ENCODE measurements at regions not wholly inside any gene's neighbourhood (a gene's known extent, or its start where the extent isn't known, plus 50 kb on each side); places are given as distances from the start of the nearest gene placed in this dataset.

DNA sequence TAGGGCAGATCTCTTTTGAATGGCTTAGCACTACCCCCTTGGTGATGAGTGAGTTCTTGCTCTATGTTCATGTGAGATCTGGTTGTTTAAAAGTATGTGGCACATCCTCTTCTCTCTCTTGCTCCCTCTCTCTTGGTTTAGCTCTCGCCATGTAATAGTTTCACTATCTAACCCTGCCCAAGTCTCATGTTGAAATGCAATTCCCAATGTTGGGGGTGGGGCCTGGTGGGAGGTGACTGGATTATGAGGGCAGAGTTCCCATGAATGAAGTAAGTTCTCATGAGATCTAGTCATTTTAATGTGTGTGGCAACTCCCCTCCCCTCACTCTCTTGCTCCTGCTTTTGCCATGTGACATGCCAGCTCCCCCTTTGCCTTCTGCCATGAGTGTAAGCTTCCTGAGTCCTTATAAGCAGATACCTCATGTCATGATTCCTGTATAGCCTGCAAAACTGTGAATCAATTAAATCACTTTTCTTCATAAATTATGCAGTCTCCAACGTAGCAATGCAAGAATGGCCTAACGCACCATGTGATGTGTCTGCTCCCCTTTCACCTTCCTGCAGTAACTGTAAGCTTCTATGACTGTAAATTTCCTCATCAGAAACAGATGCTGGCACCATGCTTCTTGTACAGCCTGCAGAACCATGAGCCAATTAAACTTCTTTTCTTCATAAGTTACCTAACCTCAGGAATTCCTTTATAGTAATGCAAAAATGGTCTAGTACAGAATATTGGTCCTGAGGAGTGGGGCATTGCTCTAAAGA is 74.8 kb upstream of the KCNH8 start:
- TF ChIP-seq, protein P1, sequence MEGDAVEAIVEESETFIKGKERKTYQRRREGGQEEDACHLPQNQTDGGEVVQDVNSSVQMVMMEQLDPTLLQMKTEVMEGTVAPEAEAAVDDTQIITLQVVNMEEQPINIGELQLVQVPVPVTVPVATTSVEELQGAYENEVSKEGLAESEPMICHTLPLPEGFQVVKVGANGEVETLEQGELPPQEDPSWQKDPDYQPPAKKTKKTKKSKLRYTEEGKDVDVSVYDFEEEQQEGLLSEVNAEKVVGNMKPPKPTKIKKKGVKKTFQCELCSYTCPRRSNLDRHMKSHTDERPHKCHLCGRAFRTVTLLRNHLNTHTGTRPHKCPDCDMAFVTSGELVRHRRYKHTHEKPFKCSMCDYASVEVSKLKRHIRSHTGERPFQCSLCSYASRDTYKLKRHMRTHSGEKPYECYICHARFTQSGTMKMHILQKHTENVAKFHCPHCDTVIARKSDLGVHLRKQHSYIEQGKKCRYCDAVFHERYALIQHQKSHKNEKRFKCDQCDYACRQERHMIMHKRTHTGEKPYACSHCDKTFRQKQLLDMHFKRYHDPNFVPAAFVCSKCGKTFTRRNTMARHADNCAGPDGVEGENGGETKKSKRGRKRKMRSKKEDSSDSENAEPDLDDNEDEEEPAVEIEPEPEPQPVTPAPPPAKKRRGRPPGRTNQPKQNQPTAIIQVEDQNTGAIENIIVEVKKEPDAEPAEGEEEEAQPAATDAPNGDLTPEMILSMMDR (IDR thresholded peaks at IDR 0.05), result no peak
- no peak for TF ChIP-seq POLR2A (IDR thresholded peaks at IDR 0.05)

Measured in Peyer's patch (tissue), 4 donors.